ENCODE measurements at regions not wholly inside any gene's neighbourhood (a gene's known extent, or its start where the extent isn't known, plus 50 kb on each side); places are given as distances from the start of the nearest gene placed in this dataset.

- no peak for TF ChIP-seq POLR2AphosphoS5 (IDR thresholded peaks at IDR 0.05)
- no peak for TF ChIP-seq CTCF (IDR thresholded peaks at IDR 0.05)
- no peak for TF ChIP-seq EP300 (IDR thresholded peaks at IDR 0.05)
- no peak for TF ChIP-seq POLR2A (IDR thresholded peaks at IDR 0.05; ENCODE audit: low read depth)
Measured at GRCh38 chr15:23787346-23788105, 100.4 kb upstream of the NDN start.

All from esophagus muscularis mucosa (tissue), 4 donors.